DND-41 (cell line): ENCODE measurements at regions not wholly inside any gene's neighbourhood (a gene's known extent, or its start where the extent isn't known, plus 50 kb on each side); places are given as distances from the start of the nearest gene placed in this dataset.

ENCODE experiments used
- CTCF ChIP-seq: IDR thresholded peaks from 2 replicates; pipeline ENCODE4 v1.5.1; 2012; ENCODE audit warnings: borderline replicate concordance, low read length, moderate library complexity, mild to moderate bottlenecking; ENCODE audit not compliant: poor library complexity, severe bottlenecking; ENCODE audit errors: extremely low read depth
- EZH2 ChIP-seq: IDR thresholded peaks from 3 replicates; pipeline ENCODE4 v1.6.1; 2012; ENCODE audit warnings: borderline replicate concordance, low read depth, mild to moderate bottlenecking, moderate library complexity, low read length, inconsistent platforms; ENCODE audit not compliant: severe bottlenecking

GRCh38 chr6:14720411-14721102, 525.3 kb upstream of the JARID2 start:
- no peak for TF ChIP-seq CTCF
- no peak for TF ChIP-seq EZH2
